Heart right ventricle (tissue), 16 donors: ENCODE measurements at regions not wholly inside any gene's neighbourhood (a gene's known extent, or its start where the extent isn't known, plus 50 kb on each side); places are given as distances from the start of the nearest gene placed in this dataset.

Source experiments
- ATAC-seq, 8 donors: fragments of 200-7000 bp; cut with Tn5 transposase; one replicate each; pipeline ENCODE4 v1.9.1; 2020; ENCODE audit warnings: mild to moderate bottlenecking in 8 of 8, moderate library complexity in 8 of 8, moderate number of reproducible peaks in 1 of 8
- DNase-seq, 2 donors: peaks; one replicate each; pipeline ENCODE4 v3.0.0-alpha.2; 2020
- H3K27ac ChIP-seq, 10 donors: fragments of 200-600 bp; sonication (generic) in 2 of 10; one replicate each; pipeline versions ENCODE4 v1.5.0 to v1.8.0; 2020 to 2022; ENCODE audit warnings: mild to moderate bottlenecking in 3 of 10
- H3K27me3 ChIP-seq, 7 donors: fragments of 200-600 bp; one replicate each; pipeline ENCODE4 v1.8.0; 2021 to 2022; ENCODE audit warnings: mild to moderate bottlenecking in 2 of 7
- H3K36me3 ChIP-seq, 9 donors: fragments of 200-600 bp; sonication (generic) in 1 of 9; one replicate each; pipeline versions ENCODE4 v1.5.0 to v1.8.0; 2020 to 2022; ENCODE audit warnings: mild to moderate bottlenecking in 2 of 9
- H3K4me1 ChIP-seq, 9 donors: fragments of 200-600 bp; sonication (generic) in 1 of 9; one replicate each; pipeline versions ENCODE4 v1.5.0 to v1.8.0; 2020 to 2022; ENCODE audit warnings: mild to moderate bottlenecking in 4 of 9
- H3K4me3 ChIP-seq, 10 donors: fragments of 200-600 bp; sonication (generic) in 2 of 10; one replicate each; pipeline versions ENCODE4 v1.5.0 to v1.8.0; 2020 to 2022; ENCODE audit warnings: mild to moderate bottlenecking in 7 of 10, moderate library complexity in 2 of 10
- H3K9me3 ChIP-seq, 11 donors: fragments of 200-600 bp in 10 of 11; sonication (generic) in 2 of 11; one replicate each; pipeline versions ENCODE4 v1.5.0 to v1.8.0; 2013 to 2022; ENCODE audit warnings: mild to moderate bottlenecking in 2 of 11, control low read depth in 1 of 11, moderate library complexity in 1 of 11
- CTCF ChIP-seq, 9 donors: fragments of 200-600 bp; sonication (generic) in 2 of 9; IDR thresholded peaks; one replicate each; pipeline versions ENCODE4 v1.5.0 to v1.8.0; 2021 to 2022; ENCODE audit warnings: antibody characterized with exemption in 9 of 9, mild to moderate bottlenecking in 5 of 9, moderate library complexity in 1 of 9
- WGBS, 2 donors: extraction: QIAGEN DNeasy Blood & Tissue Kit; methylation state at CpG; one replicate each; pipeline ENCODE4 v1.1.7; 2013; ENCODE audit warnings: inconsistent platforms in 1 of 2; 5-methylcytosine and 5-hydroxymethylcytosine counted together
- intact Hi-C, 10 donors: fragments of 100-400 bp; cut with DNase I; formaldehyde crosslinking; loops; one replicate each; pipeline versions ENCODE4 v1.11.1 to v1.14.2; 2022
- donor health status: Arrhythmogenic right ventricular cardiomyopathy.
- donor health status: ischemic (EF 13 %, LVEDD 7.1; RV severe dilation, severe dysfunction).
- donor health status: healthy with polysubstance abuse.
- donor health status: DM: no; HTN: yes; CAD: no.
- donor health status: DM: no; HTN: no; CAD: no.
- donor health status: ischemic (EF 25% LVEDD 6.9; RV normal size, moderate dysfunction).
- donor health status: ischemic (EF 25% LVEDD 5.7; RV mildly dilated, moderate dysfunction).
- donor health status: healthy.
- donor health status: DM: yes; HTN: yes; CAD: no.
- donor health status: Ischemic cardiomyopathy.
- donor health status: ischemic (EF 35%, LVEDD 5.7; RV mildly dilated, moderate dysfunction).
- donor health status: nonischemic (EF 11% LVEDD 7.7; RV severe dilation, severe dysfunction).
- donor health status: DM: yes; HTN: yes; CAD: no.
- donor health status: PGD.
- donor health status: ischemic (EF 29% LVEDD 5.4; RV normal size, mild dysfunction).
- donor health status: nonischemic (EF 23%, LVEDD 6.1; RV moderate dilation, normal function).

- Histone ChIP-seq H3K4me1 (peaks cover 0 to 14% (median 5%) of the 10 kb centered on the region in 9 donors), H3K27ac (no peak overlapping the region), H3K36me3 (peaks cover 0 to 16% (median 0%) of the 10 kb centered on the region in 9 donors), H3K9me3 (no peaks in the 10 kb centered on the region), H3K27me3 (no peaks in the 10 kb centered on the region), H3K4me3 (no peak overlapping the region)
- DNase-seq = no peak
- WGBS, 2 donors = 95 to 97% methylated on average over 2 of the region's 2 CpGs
- intact Hi-C loops = no loop called here
- ATAC-seq = no peak
- TF ChIP-seq CTCF (IDR thresholded peaks at IDR 0.05) = no peak
Observed at GRCh38 chr2:144213797-144214196, 306.1 kb downstream of the ZEB2 start.

GRCh38 chr2:144211826-144212225 lies 308.1 kb downstream of the ZEB2 start:
- no peaks in the 10 kb centered on the region for H3K27me3 ChIP-seq
- peaks cover 0 to 34% (median 0%) of the 10 kb centered on the region in 9 donors for H3K36me3 ChIP-seq
- DNase-seq (no peak), ATAC-seq (no peak)
- H3K4me3 ChIP-seq = no peak overlapping the region
- H3K9me3 ChIP-seq = no peaks in the 10 kb centered on the region
- H3K27ac ChIP-seq = no peak overlapping the region
- peaks cover 0 to 10% (median 5%) of the 10 kb centered on the region in 9 donors for H3K4me1 ChIP-seq
- TF ChIP-seq CTCF (IDR thresholded peaks at IDR 0.05) = no peak
- intact Hi-C loops = no loop called here
- 99% methylated on average over 4 of the region's 4 CpGs for WGBS, 2 donors

DNA sequence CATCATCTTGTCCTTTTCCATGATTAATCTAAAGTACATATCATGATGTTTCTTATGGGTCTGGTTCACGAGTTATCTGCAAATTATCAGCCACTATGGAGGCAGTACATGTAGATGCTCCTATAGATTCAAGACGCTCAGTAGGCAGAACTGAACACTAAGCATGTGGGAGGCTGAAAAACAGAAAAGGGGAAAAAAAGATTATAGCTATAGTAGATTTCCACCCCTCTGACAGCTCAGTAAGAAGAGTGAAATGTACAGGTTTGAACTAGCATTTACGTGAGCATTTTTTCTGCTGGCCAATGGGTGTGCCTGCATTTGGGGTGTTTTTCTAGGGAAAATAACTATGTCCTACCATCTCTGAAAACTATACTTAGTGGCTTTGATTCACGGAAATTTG lies 308.9 kb downstream of the ZEB2 start:
- peaks cover 0 to 5% (median 2%) of the 10 kb centered on the region in 9 donors for H3K4me1 ChIP-seq
- H3K27me3 ChIP-seq = no peaks in the 10 kb centered on the region
- H3K36me3 ChIP-seq = peaks cover 0 to 34% (median 0%) of the 10 kb centered on the region in 9 donors
- H3K9me3 ChIP-seq = no peaks in the 10 kb centered on the region
- H3K4me3 ChIP-seq = no peak overlapping the region
- WGBS, 2 donors = 94 to 97% methylated on average over 4 of the region's 4 CpGs
- intact Hi-C loops = no loop called here
- DNase-seq (no peak), ATAC-seq (no peak)
- TF ChIP-seq CTCF (IDR thresholded peaks at IDR 0.05) = no peak
- H3K27ac ChIP-seq = no peak overlapping the region

GRCh38 chr2:144210076-144210475 lies 309.8 kb downstream of the ZEB2 start:
- DNase-seq = no peak
- TF ChIP-seq CTCF (IDR thresholded peaks at IDR 0.05) = no peak
- Histone ChIP-seq H3K4me1 (no peaks in the 10 kb centered on the region), H3K9me3 (no peaks in the 10 kb centered on the region), H3K4me3 (no peak overlapping the region), H3K36me3 (peaks cover 0 to 34% (median 0%) of the 10 kb centered on the region in 9 donors), H3K27ac (no peak overlapping the region), H3K27me3 (no peaks in the 10 kb centered on the region)
- WGBS, 2 donors = 95 to 98% methylated on average over 2 of the region's 2 CpGs
- intact Hi-C loops = no loop called here
- no peak for ATAC-seq
